HL-60 (cell line): ENCODE measurements at regions not wholly inside any gene's neighbourhood (a gene's known extent, or its start where the extent isn't known, plus 50 kb on each side); places are given as distances from the start of the nearest gene placed in this dataset.
"Not testable (repeated sequence)": the region's sequence is repeated elsewhere in the genome, so short reads cannot be mapped to it uniquely, and the experiment has no call there.

Source experiments
- POLR2AphosphoS5 ChIP-seq: IDR thresholded peaks from 2 replicates; pipeline ENCODE4 v1.6.1; 2012; ENCODE audit warnings: low read depth
- TF ChIP-seq, protein P1 (sequence below): IDR thresholded peaks from one replicate; pipeline ENCODE4 v1.5.1; 2011; ENCODE audit warnings: low read length, control low read depth, inconsistent platforms; ENCODE audit not compliant: insufficient read depth

DNA sequence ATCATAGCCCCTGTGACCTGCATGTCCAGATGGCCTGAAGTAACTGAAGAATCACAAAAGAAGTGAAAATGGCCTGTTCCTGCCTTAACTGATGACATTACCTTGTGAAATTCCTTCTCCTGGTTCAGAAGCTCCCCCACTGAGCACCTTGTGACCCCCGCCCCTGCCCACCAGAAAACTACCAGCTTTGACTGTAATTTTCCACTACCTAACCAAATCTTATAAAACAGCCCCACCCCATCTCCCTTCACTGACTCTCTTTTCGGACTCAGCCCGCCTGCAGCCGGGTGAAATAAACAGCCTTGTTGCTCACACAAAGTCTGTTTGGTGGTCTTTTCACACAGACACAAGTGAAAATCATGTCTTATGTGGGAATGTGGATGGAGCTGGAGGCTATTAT, 373.9 kb upstream of the TRPC7 start:
- not testable (repeated sequence) for TF ChIP-seq POLR2AphosphoS5
- TF ChIP-seq, protein P1, sequence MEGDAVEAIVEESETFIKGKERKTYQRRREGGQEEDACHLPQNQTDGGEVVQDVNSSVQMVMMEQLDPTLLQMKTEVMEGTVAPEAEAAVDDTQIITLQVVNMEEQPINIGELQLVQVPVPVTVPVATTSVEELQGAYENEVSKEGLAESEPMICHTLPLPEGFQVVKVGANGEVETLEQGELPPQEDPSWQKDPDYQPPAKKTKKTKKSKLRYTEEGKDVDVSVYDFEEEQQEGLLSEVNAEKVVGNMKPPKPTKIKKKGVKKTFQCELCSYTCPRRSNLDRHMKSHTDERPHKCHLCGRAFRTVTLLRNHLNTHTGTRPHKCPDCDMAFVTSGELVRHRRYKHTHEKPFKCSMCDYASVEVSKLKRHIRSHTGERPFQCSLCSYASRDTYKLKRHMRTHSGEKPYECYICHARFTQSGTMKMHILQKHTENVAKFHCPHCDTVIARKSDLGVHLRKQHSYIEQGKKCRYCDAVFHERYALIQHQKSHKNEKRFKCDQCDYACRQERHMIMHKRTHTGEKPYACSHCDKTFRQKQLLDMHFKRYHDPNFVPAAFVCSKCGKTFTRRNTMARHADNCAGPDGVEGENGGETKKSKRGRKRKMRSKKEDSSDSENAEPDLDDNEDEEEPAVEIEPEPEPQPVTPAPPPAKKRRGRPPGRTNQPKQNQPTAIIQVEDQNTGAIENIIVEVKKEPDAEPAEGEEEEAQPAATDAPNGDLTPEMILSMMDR = not testable (repeated sequence)
